H9 (cell line): ENCODE measurements at regions not wholly inside any gene's neighbourhood (a gene's known extent, or its start where the extent isn't known, plus 50 kb on each side); places are given as distances from the start of the nearest gene placed in this dataset.

Source experiments
- DNase-seq: peaks from one replicate; pipeline ENCODE4 v3.0.0-alpha.2; 2017
- H2AFZ ChIP-seq: one replicate; pipeline ENCODE4 v1.6.1; 2013; ENCODE audit warnings: mild to moderate bottlenecking, low read length, control low read depth, moderate library complexity
- H2AK5ac ChIP-seq: 2 replicates; pipeline ENCODE4 v1.6.1; 2013; ENCODE audit warnings: low read length, control low read depth, mixed read lengths; ENCODE audit not compliant: insufficient read length
- H2BK120ac ChIP-seq: one replicate; pipeline ENCODE4 v1.6.1; 2013; ENCODE audit warnings: low read depth, mild to moderate bottlenecking, low read length, control low read depth, inconsistent platforms; ENCODE audit not compliant: poor library complexity, severe bottlenecking
- H2BK12ac ChIP-seq: 2 replicates; pipeline ENCODE4 v1.6.1; 2013; ENCODE audit warnings: low read length, control low read depth, mixed read lengths, low read depth; ENCODE audit not compliant: insufficient read length
- H2BK15ac ChIP-seq: 2 replicates; pipeline ENCODE4 v1.6.1; 2013; ENCODE audit warnings: low read depth, low read length, control low read depth
- H2BK20ac ChIP-seq: one replicate; pipeline ENCODE4 v1.6.1; 2013; ENCODE audit warnings: low read depth, mild to moderate bottlenecking, low read length, control low read depth, inconsistent platforms; ENCODE audit not compliant: poor library complexity, severe bottlenecking
- H2BK5ac ChIP-seq: 2 replicates; pipeline ENCODE4 v1.6.1; 2013; ENCODE audit warnings: low read length, control low read depth, mixed read lengths; ENCODE audit not compliant: insufficient read length
- H3K14ac ChIP-seq: 2 replicates; pipeline ENCODE4 v1.6.1; 2013; ENCODE audit warnings: low read length, control low read depth; ENCODE audit not compliant: insufficient read depth
- H3K18ac ChIP-seq: 2 replicates; pipeline ENCODE4 v1.6.1; 2013; ENCODE audit warnings: low read depth, mild to moderate bottlenecking, mixed read lengths, low read length, control low read depth; ENCODE audit not compliant: insufficient read length
- H3K23ac ChIP-seq: 2 replicates; pipeline ENCODE4 v1.6.1; 2013; ENCODE audit warnings: low read length, control low read depth, mixed read lengths, low read depth; ENCODE audit not compliant: insufficient read length
- H3K23me2 ChIP-seq: 2 replicates; pipeline ENCODE4 v1.6.1; 2013; ENCODE audit warnings: low read depth, mild to moderate bottlenecking, mixed read lengths, low read length, control low read depth; ENCODE audit not compliant: insufficient read length, poor library complexity, severe bottlenecking
- H3K27ac ChIP-seq: 2 replicates; pipeline ENCODE4 v1.5.1; 2013; ENCODE audit warnings: low read length, control low read depth, mixed read lengths, low read depth; ENCODE audit not compliant: insufficient read length
- H3K27me3 ChIP-seq: 2 replicates; pipeline ENCODE4 v1.6.1; 2013; ENCODE audit warnings: low read length, control low read depth, inconsistent platforms; ENCODE audit not compliant: insufficient read depth
- H3K4ac ChIP-seq: 2 replicates; pipeline ENCODE4 v1.6.1; 2013; ENCODE audit warnings: low read depth, mild to moderate bottlenecking, control low read depth, inconsistent platforms, low read length, moderate library complexity
- H3K4me1 ChIP-seq: 2 replicates; pipeline ENCODE4 v1.6.1; 2013; ENCODE audit warnings: low read length, control low read depth, inconsistent platforms; ENCODE audit not compliant: insufficient read depth
- H3K4me2 ChIP-seq: 2 replicates; pipeline ENCODE4 v1.6.1; 2013; ENCODE audit warnings: low read length, control low read depth, mixed read lengths; ENCODE audit not compliant: insufficient read length, insufficient read depth
- H3K56ac ChIP-seq: 2 replicates; pipeline ENCODE4 v1.6.1; 2013; ENCODE audit warnings: low read depth, mild to moderate bottlenecking, mixed read lengths, low read length, control low read depth; ENCODE audit not compliant: insufficient read length
- H3K79me1 ChIP-seq: 2 replicates; pipeline ENCODE4 v1.6.1; 2013; ENCODE audit warnings: low read depth, mild to moderate bottlenecking, moderate library complexity, low read length, control low read depth, inconsistent platforms; ENCODE audit not compliant: insufficient read depth, poor library complexity, severe bottlenecking
- H3K79me2 ChIP-seq: 2 replicates; pipeline ENCODE4 v1.6.1; 2013; ENCODE audit warnings: low read length, control low read depth, inconsistent platforms; ENCODE audit not compliant: insufficient read depth
- H3K9ac ChIP-seq: 2 replicates; pipeline ENCODE4 v1.6.1; 2013; ENCODE audit warnings: low read length, control low read depth, mixed read lengths; ENCODE audit not compliant: insufficient read length; ENCODE audit errors: extremely low read depth
- H3K9me3 ChIP-seq: one replicate; pipeline ENCODE4 v1.6.1; 2013; ENCODE audit warnings: low read depth, low read length, inconsistent platforms; ENCODE audit not compliant: control insufficient read depth
- H3T11ph ChIP-seq: one replicate; pipeline ENCODE4 v1.6.1; 2013; ENCODE audit warnings: mild to moderate bottlenecking, low read length, control low read depth, inconsistent platforms
- H4K20me1 ChIP-seq: one replicate; pipeline ENCODE4 v1.6.1; 2013; ENCODE audit not compliant: control insufficient read depth, insufficient read length, insufficient read depth
- H4K5ac ChIP-seq: 2 replicates; pipeline ENCODE4 v1.6.1; 2013; ENCODE audit warnings: low read depth, mild to moderate bottlenecking, mixed read lengths, low read length, control low read depth; ENCODE audit not compliant: insufficient read length
- H4K8ac ChIP-seq: replicated peaks from 2 replicates; pipeline ENCODE4 v1.6.1; 2013; ENCODE audit warnings: low read length, control low read depth, mixed read lengths, low read depth; ENCODE audit not compliant: insufficient read length
- H4K91ac ChIP-seq: 2 replicates; pipeline ENCODE4 v1.6.1; 2013; ENCODE audit warnings: low read depth, mild to moderate bottlenecking, moderate library complexity, mixed read lengths, low read length, control low read depth; ENCODE audit not compliant: insufficient read length
- H3K27ac Mint-ChIP-seq, 3 experiments: 2 replicates in 2 of 3; 3 replicates in 1 of 3; pipeline ENCODE4 v1.8.0; 2020 to 2021; ENCODE audit warnings: mixed read lengths in 3 of 3, mild to moderate bottlenecking in 1 of 3, moderate library complexity in 1 of 3
- H3K27me3 Mint-ChIP-seq: 2 replicates; pipeline ENCODE4 v1.8.0; 2021; ENCODE audit warnings: low read depth, mild to moderate bottlenecking, moderate library complexity, mixed read lengths
- H3K36me3 Mint-ChIP-seq, 3 experiments: 2 replicates in 2 of 3; 3 replicates in 1 of 3; pipeline ENCODE4 v1.8.0; 2020 to 2021; ENCODE audit warnings: low read depth in 3 of 3, mixed read lengths in 3 of 3; ENCODE audit not compliant: insufficient read depth in 1 of 3
- H3K4me1 Mint-ChIP-seq, 2 experiments: 2 replicates each; pipeline ENCODE4 v1.8.0; 2020; ENCODE audit warnings: mixed read lengths in 2 of 2
- H3K4me3 Mint-ChIP-seq, 2 experiments: 2 replicates in 1 of 2; 3 replicates in 1 of 2; pipeline ENCODE4 v1.8.0; 2020 to 2021; ENCODE audit warnings: mild to moderate bottlenecking in 2 of 2, mixed read lengths in 2 of 2, moderate library complexity in 1 of 2
- H3K9me3 Mint-ChIP-seq, 2 experiments: 2 replicates in 1 of 2; 3 replicates in 1 of 2; pipeline ENCODE4 v1.8.0; 2020; ENCODE audit warnings: mild to moderate bottlenecking in 2 of 2, mixed read lengths in 2 of 2, moderate library complexity in 1 of 2
- WGBS: extraction: QIAGEN DNeasy Blood & Tissue Kit; methylation state at CpG from one replicate; pipeline ENCODE4 v1.1.7; 2013; ENCODE audit warnings: missing lambda C conversion rate, low lambda C conversion rate, mixed read lengths; ENCODE audit not compliant: insufficient read length; ENCODE audit errors: extremely low coverage; 5-methylcytosine and 5-hydroxymethylcytosine counted together
- TF ChIP-seq, protein P1 (sequence below): fragments of 200-600 bp; sonication (generic); conservative IDR thresholded peaks from 3 replicates; pipeline ENCODE4 v1.8.0; 2021; ENCODE audit warnings: antibody characterized with exemption, mild to moderate bottlenecking

DNA sequence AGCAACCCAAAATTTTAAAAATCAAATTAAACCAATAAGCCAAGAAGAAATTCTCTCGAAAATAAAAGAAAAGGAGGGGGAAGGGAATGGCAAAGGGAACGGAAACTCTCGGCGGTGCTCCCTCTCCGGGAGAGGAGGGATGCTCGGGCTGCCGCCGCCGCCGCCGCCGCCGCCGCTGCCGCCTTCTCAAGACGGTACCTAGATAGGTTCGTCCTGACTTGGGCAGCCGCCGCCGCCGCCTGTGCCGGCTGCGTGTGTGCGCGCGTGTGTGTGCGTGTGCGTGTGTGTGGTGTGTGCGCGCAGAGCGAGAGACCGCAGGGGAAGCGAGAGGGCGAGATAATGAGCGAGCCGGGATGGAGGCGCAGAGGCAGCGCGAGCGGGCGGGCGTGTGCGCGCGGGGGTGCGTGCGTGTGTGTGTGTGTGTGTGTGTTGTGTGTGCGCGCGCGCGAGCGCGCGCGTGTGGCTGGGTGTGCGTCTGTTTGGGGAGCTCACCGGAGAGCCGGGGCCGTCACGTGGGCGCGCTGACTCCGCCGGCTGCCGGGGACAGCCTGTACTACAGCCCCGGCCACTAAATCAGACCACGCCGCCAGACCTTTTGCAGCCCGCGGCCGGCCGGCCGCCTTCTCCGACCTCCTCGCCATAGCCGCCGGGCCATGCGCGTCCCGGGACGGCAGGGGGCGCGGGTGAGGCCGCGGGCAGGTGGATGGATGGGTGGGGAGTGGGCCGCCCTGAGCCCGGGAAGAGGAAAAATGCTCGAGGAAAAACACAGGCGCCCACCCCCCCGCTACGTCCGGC lies 111.6 kb downstream of the DHX15 start:
- peak overlapping the region; percentile 86 to 89 (median 87); a peak in 6 of 7 replicates for H3K27ac Mint-ChIP-seq

More for the DNA sequence above, 111.6 kb downstream of the DHX15 start:
- Mint-ChIP-seq H3K36me3 (peaks cover 0 to 11% (median 0%) of the 10 kb centered on the region in 3 experiments; a peak in 4 of 7 replicates), H3K4me1 (peaks cover 42 to 58% of the 10 kb centered on the region in 2 experiments), H3K27me3 (peaks cover 44% of the 10 kb centered on the region), H3K9me3 (no peaks in the 10 kb centered on the region; a peak in 2 of 5 replicates), H3K4me3 (peak overlapping the region; percentile 93 to 97)
- Histone ChIP-seq H3T11ph (no peak overlapping the region), H4K91ac (no peak overlapping the region), H4K8ac (no peak overlapping the region), H2BK120ac (no peak overlapping the region), H3K4me2 (peak overlapping the region; percentile 87), H3K9ac (no peak overlapping the region), H3K14ac (no peak overlapping the region; the same call in 1 of the 2 replicates), H3K56ac (no peak overlapping the region), H2BK20ac (no peak overlapping the region), H3K27ac (no peak overlapping the region), H3K23ac (no peak overlapping the region), H3K79me2 (no peaks in the 10 kb centered on the region), H3K79me1 (no peaks in the 10 kb centered on the region), H2AFZ (no peak overlapping the region), H4K20me1 (peaks cover 2% of the 10 kb centered on the region), H3K9me3 (no peaks in the 10 kb centered on the region), H3K27me3 (peaks cover 4% of the 10 kb centered on the region; the same call in 1 of the 2 replicates), H2AK5ac (no peak overlapping the region), H2BK12ac (no peak overlapping the region), H3K4me1 (peaks cover 4% of the 10 kb centered on the region; the same call in 1 of the 2 replicates), H2BK5ac (no peak overlapping the region), H3K23me2 (peaks cover 22% of the 10 kb centered on the region), H2BK15ac (no peak overlapping the region), H4K5ac (no peak overlapping the region), H3K18ac (no peak overlapping the region), H3K4ac (no peak overlapping the region)
- peak; percentile 88 for DNase-seq
- WGBS, result no CpG with 5 or more reads among the region's 93 CpGs
- TF ChIP-seq, protein P1, sequence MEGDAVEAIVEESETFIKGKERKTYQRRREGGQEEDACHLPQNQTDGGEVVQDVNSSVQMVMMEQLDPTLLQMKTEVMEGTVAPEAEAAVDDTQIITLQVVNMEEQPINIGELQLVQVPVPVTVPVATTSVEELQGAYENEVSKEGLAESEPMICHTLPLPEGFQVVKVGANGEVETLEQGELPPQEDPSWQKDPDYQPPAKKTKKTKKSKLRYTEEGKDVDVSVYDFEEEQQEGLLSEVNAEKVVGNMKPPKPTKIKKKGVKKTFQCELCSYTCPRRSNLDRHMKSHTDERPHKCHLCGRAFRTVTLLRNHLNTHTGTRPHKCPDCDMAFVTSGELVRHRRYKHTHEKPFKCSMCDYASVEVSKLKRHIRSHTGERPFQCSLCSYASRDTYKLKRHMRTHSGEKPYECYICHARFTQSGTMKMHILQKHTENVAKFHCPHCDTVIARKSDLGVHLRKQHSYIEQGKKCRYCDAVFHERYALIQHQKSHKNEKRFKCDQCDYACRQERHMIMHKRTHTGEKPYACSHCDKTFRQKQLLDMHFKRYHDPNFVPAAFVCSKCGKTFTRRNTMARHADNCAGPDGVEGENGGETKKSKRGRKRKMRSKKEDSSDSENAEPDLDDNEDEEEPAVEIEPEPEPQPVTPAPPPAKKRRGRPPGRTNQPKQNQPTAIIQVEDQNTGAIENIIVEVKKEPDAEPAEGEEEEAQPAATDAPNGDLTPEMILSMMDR, result peak; percentile 85
